HL-60 (cell line): ENCODE measurements at regions not wholly inside any gene's neighbourhood (a gene's known extent, or its start where the extent isn't known, plus 50 kb on each side); places are given as distances from the start of the nearest gene placed in this dataset.

Experiments used
- CTCF ChIP-seq: IDR thresholded peaks from one replicate; pipeline ENCODE4 v1.5.1; 2011; ENCODE audit warnings: low read length, control low read depth, inconsistent platforms; ENCODE audit not compliant: insufficient read depth
- GABPA ChIP-seq: IDR thresholded peaks from 2 replicates; pipeline ENCODE4 v1.6.1; 2012; ENCODE audit warnings: low read depth
- POLR2AphosphoS5 ChIP-seq: IDR thresholded peaks from 2 replicates; pipeline ENCODE4 v1.6.1; 2012; ENCODE audit warnings: low read depth

GRCh38 chr3:87147562-87147961, 79.5 kb upstream of the CHMP2B start:
- no peak for TF ChIP-seq CTCF
- TF ChIP-seq POLR2AphosphoS5: no peak
- no peak for TF ChIP-seq GABPA
